ENCODE measurements at regions not wholly inside any gene's neighbourhood (a gene's known extent, or its start where the extent isn't known, plus 50 kb on each side); places are given as distances from the start of the nearest gene placed in this dataset.

GRCh38 chr3:178450476-178450875, 85.8 kb upstream of the KCNMB2 start:
- no TSS peak for BruUV-seq (replicated peaks)
- H3K27ac Mint-ChIP-seq (ENCODE audit: unreplicated experiment): no peak overlapping the region
- POLR2A ChIA-PET: no interaction called here
- H3K9me3 ChIP-seq: no peaks in the 10 kb centered on the region
- H3K9me3 Mint-ChIP-seq (ENCODE audit: unreplicated experiment): no peaks in the 10 kb centered on the region
- DNase-seq: no peak
- no peaks in the 10 kb centered on the region for H3K27me3 Mint-ChIP-seq (ENCODE audit: insufficient read depth, unreplicated experiment)
- no peak overlapping the region for H3K4me3 Mint-ChIP-seq (ENCODE audit: unreplicated experiment)
- TF ChIP-seq CTCF (IDR thresholded peaks at IDR 0.05; ENCODE audit: insufficient read depth in 1 of 2, low read depth in 1 of 2, low read length in 1 of 2, severe bottlenecking in 1 of 2, unreplicated experiment in 1 of 2): no peak
- no peaks in the 10 kb centered on the region for H3K36me3 Mint-ChIP-seq (ENCODE audit: insufficient read depth, unreplicated experiment)
- no peaks in the 10 kb centered on the region for H3K27me3 ChIP-seq (replicated peaks; ENCODE audit: control insufficient read depth, insufficient read depth, low read length)
- H3K4me3 ChIP-seq (ENCODE audit: low read depth, low read length): no peak overlapping the region
- no peaks in the 10 kb centered on the region for H3K4me1 ChIP-seq
- H3K4me1 Mint-ChIP-seq (ENCODE audit: low read depth, unreplicated experiment): no peaks in the 10 kb centered on the region
- CTCF ChIA-PET: no interaction called here
- intact Hi-C loops (cut with micrococcal nuclease; ENCODE audit: unreplicated experiment): no loop called here
- no peaks in the 10 kb centered on the region for H3K36me3 ChIP-seq (ENCODE audit: control insufficient read depth, insufficient read depth, low read length)

GRCh38 chr3:178451799-178452198, 84.4 kb upstream of the KCNMB2 start:
- H3K9me3 ChIP-seq: no peaks in the 10 kb centered on the region
- no peaks in the 10 kb centered on the region for H3K9me3 Mint-ChIP-seq (ENCODE audit: unreplicated experiment)
- no TSS peak for BruUV-seq (replicated peaks)
- H3K27ac Mint-ChIP-seq (ENCODE audit: unreplicated experiment): no peak overlapping the region
- TF ChIP-seq CTCF (IDR thresholded peaks at IDR 0.05; ENCODE audit: insufficient read depth in 1 of 2, low read depth in 1 of 2, low read length in 1 of 2, severe bottlenecking in 1 of 2, unreplicated experiment in 1 of 2): no peak
- DNase-seq: no peak
- CTCF ChIA-PET: no interaction called here
- intact Hi-C loops (cut with micrococcal nuclease; ENCODE audit: unreplicated experiment): no loop called here
- no peak overlapping the region for H3K4me3 Mint-ChIP-seq (ENCODE audit: unreplicated experiment)
- POLR2A ChIA-PET: no interaction called here
- H3K4me1 Mint-ChIP-seq (ENCODE audit: low read depth, unreplicated experiment): no peaks in the 10 kb centered on the region
- H3K27me3 Mint-ChIP-seq (ENCODE audit: insufficient read depth, unreplicated experiment): no peaks in the 10 kb centered on the region
- no peaks in the 10 kb centered on the region for H3K27me3 ChIP-seq (replicated peaks; ENCODE audit: control insufficient read depth, insufficient read depth, low read length)
- no peak overlapping the region for H3K4me3 ChIP-seq (ENCODE audit: low read depth, low read length)
- no peaks in the 10 kb centered on the region for H3K36me3 Mint-ChIP-seq (ENCODE audit: insufficient read depth, unreplicated experiment)
- no peaks in the 10 kb centered on the region for H3K4me1 ChIP-seq
- no peaks in the 10 kb centered on the region for H3K36me3 ChIP-seq (ENCODE audit: control insufficient read depth, insufficient read depth, low read length)

GRCh38 chr3:178454726-178455125, 81.5 kb upstream of the KCNMB2 start:
- Histone ChIP-seq H3K4me3 (ENCODE audit: low read depth, low read length) (no peak overlapping the region), H3K4me1 (no peaks in the 10 kb centered on the region), H3K9me3 (no peaks in the 10 kb centered on the region), H3K36me3 (ENCODE audit: control insufficient read depth, insufficient read depth, low read length) (no peaks in the 10 kb centered on the region), H3K27me3 (replicated peaks; ENCODE audit: control insufficient read depth, insufficient read depth, low read length) (no peaks in the 10 kb centered on the region)
- Mint-ChIP-seq H3K27me3 (ENCODE audit: insufficient read depth, unreplicated experiment) (no peaks in the 10 kb centered on the region), H3K4me1 (ENCODE audit: low read depth, unreplicated experiment) (peaks cover 9% of the 10 kb centered on the region), H3K4me3 (ENCODE audit: unreplicated experiment) (no peak overlapping the region), H3K36me3 (ENCODE audit: insufficient read depth, unreplicated experiment) (no peaks in the 10 kb centered on the region), H3K9me3 (ENCODE audit: unreplicated experiment) (no peaks in the 10 kb centered on the region), H3K27ac (ENCODE audit: unreplicated experiment) (no peak overlapping the region)
- no peak for DNase-seq
- POLR2A ChIA-PET: no interaction called here
- CTCF ChIA-PET: no interaction called here
- TF ChIP-seq CTCF (IDR thresholded peaks at IDR 0.05; ENCODE audit: insufficient read depth in 1 of 2, low read depth in 1 of 2, low read length in 1 of 2, severe bottlenecking in 1 of 2, unreplicated experiment in 1 of 2): no peak
- no TSS peak for BruUV-seq (replicated peaks)
- intact Hi-C loops (cut with micrococcal nuclease; ENCODE audit: unreplicated experiment): no loop called here

Data from Caco-2 (cell line).